ENCODE measurements at regions not wholly inside any gene's neighbourhood (a gene's known extent, or its start where the extent isn't known, plus 50 kb on each side); places are given as distances from the start of the nearest gene placed in this dataset.

DNA sequence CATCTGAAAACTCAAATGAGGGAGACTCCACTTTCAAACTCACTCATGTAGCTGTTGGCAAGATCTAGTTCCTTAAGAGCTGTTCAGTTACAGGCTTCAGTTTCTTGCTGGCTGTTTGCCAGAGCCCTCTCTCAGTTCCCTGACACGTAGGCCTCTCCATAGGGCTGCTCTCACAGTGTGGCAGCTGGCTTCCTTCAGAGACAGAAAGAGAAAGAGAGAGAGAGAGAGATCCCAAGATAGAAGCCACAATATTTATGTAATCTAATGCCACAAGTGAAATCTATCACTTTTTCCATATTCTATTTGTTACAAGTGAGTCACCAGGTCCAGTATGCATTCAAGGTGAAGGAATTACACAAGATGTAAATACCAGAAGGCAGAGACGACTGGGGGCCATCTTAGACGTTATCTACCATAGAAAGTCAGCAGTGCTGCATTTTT lies 168.8 kb downstream of the RCN1 start:
- TF ChIP-seq, protein P1, sequence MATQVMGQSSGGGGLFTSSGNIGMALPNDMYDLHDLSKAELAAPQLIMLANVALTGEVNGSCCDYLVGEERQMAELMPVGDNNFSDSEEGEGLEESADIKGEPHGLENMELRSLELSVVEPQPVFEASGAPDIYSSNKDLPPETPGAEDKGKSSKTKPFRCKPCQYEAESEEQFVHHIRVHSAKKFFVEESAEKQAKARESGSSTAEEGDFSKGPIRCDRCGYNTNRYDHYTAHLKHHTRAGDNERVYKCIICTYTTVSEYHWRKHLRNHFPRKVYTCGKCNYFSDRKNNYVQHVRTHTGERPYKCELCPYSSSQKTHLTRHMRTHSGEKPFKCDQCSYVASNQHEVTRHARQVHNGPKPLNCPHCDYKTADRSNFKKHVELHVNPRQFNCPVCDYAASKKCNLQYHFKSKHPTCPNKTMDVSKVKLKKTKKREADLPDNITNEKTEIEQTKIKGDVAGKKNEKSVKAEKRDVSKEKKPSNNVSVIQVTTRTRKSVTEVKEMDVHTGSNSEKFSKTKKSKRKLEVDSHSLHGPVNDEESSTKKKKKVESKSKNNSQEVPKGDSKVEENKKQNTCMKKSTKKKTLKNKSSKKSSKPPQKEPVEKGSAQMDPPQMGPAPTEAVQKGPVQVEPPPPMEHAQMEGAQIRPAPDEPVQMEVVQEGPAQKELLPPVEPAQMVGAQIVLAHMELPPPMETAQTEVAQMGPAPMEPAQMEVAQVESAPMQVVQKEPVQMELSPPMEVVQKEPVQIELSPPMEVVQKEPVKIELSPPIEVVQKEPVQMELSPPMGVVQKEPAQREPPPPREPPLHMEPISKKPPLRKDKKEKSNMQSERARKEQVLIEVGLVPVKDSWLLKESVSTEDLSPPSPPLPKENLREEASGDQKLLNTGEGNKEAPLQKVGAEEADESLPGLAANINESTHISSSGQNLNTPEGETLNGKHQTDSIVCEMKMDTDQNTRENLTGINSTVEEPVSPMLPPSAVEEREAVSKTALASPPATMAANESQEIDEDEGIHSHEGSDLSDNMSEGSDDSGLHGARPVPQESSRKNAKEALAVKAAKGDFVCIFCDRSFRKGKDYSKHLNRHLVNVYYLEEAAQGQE (IDR thresholded peaks at IDR 0.05; ENCODE audit: insufficient replicate concordance, low read depth), result no peak
- TF ChIP-seq, protein P2, sequence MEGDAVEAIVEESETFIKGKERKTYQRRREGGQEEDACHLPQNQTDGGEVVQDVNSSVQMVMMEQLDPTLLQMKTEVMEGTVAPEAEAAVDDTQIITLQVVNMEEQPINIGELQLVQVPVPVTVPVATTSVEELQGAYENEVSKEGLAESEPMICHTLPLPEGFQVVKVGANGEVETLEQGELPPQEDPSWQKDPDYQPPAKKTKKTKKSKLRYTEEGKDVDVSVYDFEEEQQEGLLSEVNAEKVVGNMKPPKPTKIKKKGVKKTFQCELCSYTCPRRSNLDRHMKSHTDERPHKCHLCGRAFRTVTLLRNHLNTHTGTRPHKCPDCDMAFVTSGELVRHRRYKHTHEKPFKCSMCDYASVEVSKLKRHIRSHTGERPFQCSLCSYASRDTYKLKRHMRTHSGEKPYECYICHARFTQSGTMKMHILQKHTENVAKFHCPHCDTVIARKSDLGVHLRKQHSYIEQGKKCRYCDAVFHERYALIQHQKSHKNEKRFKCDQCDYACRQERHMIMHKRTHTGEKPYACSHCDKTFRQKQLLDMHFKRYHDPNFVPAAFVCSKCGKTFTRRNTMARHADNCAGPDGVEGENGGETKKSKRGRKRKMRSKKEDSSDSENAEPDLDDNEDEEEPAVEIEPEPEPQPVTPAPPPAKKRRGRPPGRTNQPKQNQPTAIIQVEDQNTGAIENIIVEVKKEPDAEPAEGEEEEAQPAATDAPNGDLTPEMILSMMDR (IDR thresholded peaks at IDR 0.05; ENCODE audit: insufficient read depth, low read length), result no peak
- TF ChIP-seq GABPA (IDR thresholded peaks at IDR 0.05; ENCODE audit: low read depth) (no peak), POLR2AphosphoS5 (IDR thresholded peaks at IDR 0.05; ENCODE audit: low read depth) (no peak), SPI1 (IDR thresholded peaks at IDR 0.05; ENCODE audit: borderline replicate concordance, low read depth) (no peak)
